SU-DHL-6 (cell line): ENCODE measurements at regions not wholly inside any gene's neighbourhood (a gene's known extent, or its start where the extent isn't known, plus 50 kb on each side); places are given as distances from the start of the nearest gene placed in this dataset.

Experiments used
- EZH2phosphoT487 ChIP-seq: fragments of 200-600 bp; sonication (generic), shearing (Covaris generic); conservative IDR thresholded peaks from 2 replicates; pipeline ENCODE4 v1.6.1; 2018; ENCODE audit warnings: mild to moderate bottlenecking, antibody characterized with exemption, low read length, moderate library complexity, mixed read lengths
- TF ChIP-seq, protein P1 (sequence below): fragments of 200-600 bp; sonication (generic); IDR thresholded peaks from one replicate; pipeline ENCODE4 v1.5.1; 2017; ENCODE audit warnings: antibody characterized with exemption, mild to moderate bottlenecking, low read length, moderate library complexity; ENCODE audit not compliant: insufficient read depth, poor library complexity, severe bottlenecking

DNA sequence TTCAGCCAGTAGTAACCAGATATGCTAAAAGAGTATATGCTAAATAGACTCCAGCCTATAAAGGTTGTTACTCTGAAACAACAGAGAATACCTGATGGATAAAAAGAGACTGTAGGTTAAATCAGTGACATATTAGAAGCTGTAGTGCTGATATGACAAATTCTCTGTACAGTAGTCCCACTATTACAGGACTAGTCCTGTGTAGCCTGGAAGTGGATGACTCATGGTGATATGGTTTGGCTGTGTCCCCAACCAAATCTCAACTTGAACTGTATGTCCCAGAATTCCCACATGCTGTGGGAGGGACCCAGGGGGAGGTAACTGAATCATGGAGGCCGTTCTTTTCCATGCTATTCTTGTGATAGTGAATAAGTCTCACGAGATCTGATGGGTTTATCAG lies 276.2 kb upstream of the POU5F2 start:
- TF ChIP-seq, protein P1, sequence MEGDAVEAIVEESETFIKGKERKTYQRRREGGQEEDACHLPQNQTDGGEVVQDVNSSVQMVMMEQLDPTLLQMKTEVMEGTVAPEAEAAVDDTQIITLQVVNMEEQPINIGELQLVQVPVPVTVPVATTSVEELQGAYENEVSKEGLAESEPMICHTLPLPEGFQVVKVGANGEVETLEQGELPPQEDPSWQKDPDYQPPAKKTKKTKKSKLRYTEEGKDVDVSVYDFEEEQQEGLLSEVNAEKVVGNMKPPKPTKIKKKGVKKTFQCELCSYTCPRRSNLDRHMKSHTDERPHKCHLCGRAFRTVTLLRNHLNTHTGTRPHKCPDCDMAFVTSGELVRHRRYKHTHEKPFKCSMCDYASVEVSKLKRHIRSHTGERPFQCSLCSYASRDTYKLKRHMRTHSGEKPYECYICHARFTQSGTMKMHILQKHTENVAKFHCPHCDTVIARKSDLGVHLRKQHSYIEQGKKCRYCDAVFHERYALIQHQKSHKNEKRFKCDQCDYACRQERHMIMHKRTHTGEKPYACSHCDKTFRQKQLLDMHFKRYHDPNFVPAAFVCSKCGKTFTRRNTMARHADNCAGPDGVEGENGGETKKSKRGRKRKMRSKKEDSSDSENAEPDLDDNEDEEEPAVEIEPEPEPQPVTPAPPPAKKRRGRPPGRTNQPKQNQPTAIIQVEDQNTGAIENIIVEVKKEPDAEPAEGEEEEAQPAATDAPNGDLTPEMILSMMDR: no peak
- TF ChIP-seq EZH2phosphoT487: no peak
